GM12878 (cell line): ENCODE measurements at regions not wholly inside any gene's neighbourhood (a gene's known extent, or its start where the extent isn't known, plus 50 kb on each side); places are given as distances from the start of the nearest gene placed in this dataset.

Source experiments
- EED ChIP-seq: sonication (generic); IDR thresholded peaks from 2 replicates; pipeline ENCODE4 v1.6.1; 2016; ENCODE audit warnings: antibody characterized with exemption, low read depth
- NFYA ChIP-seq: IDR thresholded peaks from 2 replicates; pipeline ENCODE4 v1.6.1; 2011; ENCODE audit warnings: low read depth, mild to moderate bottlenecking, low read length, improper control_type of control experiment, borderline replicate concordance
- POLR2A ChIP-seq: IDR thresholded peaks from 2 replicates; pipeline ENCODE4 v1.6.1; 2011; ENCODE audit warnings: low read depth, mild to moderate bottlenecking, low read length
- SIN3A ChIP-seq: IDR thresholded peaks from 2 replicates; pipeline ENCODE4 v1.6.1; 2012; ENCODE audit warnings: low read depth, low read length, improper control_type of control experiment
- TAF1 ChIP-seq: IDR thresholded peaks from 2 replicates; pipeline ENCODE4 v1.6.1; 2011; ENCODE audit warnings: mild to moderate bottlenecking, low read depth, low read length, borderline replicate concordance
- TF ChIP-seq, protein P1 (sequence below): fragments of 450-650 bp; IDR thresholded peaks from 2 replicates; pipeline ENCODE4 v1.6.1; 2017; ENCODE audit warnings: mild to moderate bottlenecking, moderate library complexity
- TF ChIP-seq, protein P2 (sequence below), 3 experiments: IDR thresholded peaks in 2 of 3; conservative IDR thresholded peaks in 1 of 3; 2 replicates each; pipeline ENCODE4 v1.5.1; 2011; ENCODE audit warnings: low read depth in 3 of 3, low read length in 3 of 3, mild to moderate bottlenecking in 3 of 3, control low read depth in 2 of 3, moderate library complexity in 2 of 3, inconsistent platforms in 1 of 3, mixed read lengths in 1 of 3; ENCODE audit not compliant: control insufficient read depth in 2 of 3, insufficient read depth in 1 of 3; ENCODE audit errors: extremely low read depth in 1 of 3

DNA sequence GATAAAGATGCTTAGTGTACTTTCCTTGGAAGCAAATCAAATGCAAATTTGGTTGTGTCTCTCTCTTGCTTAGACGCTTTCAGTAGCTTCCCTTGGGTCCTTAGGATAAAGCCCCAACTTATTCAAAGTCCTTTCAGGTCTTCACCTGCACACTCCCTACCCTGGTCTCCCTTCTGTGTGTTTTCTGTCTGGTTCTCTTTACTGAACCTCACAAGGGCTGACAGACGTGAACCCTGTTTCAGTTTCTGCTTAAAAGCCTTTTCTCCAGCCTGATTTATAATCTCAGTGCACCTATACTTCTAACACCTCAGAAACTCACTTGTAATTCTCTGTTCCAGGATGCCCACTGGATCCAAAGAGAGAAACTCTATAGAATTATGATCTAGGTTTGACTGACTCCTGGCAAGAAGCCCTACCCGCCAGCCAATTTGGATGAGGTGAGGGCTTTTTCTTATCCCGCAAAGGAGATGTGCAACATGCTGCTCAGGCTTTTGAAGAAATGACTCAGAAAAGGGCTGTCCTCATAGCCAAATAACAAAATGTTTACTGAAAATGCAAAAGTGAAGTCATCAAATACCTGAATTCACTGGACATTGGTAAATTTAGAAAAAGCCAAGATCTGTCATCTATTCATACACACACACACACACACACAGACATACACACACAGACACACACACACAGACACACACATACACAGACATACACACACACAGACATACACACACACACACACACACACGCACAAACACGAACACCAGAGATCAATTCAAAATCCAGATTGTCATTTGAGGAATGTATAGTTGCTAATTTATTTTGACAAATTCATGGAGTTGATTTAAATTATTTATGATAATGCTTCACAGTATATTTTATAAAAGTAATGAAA lies 102.4 kb upstream of the EOMES start:
- TF ChIP-seq EED (no peak), TAF1 (no peak), POLR2A (no peak), NFYA (no peak), SIN3A (no peak)
- TF ChIP-seq, protein P1, sequence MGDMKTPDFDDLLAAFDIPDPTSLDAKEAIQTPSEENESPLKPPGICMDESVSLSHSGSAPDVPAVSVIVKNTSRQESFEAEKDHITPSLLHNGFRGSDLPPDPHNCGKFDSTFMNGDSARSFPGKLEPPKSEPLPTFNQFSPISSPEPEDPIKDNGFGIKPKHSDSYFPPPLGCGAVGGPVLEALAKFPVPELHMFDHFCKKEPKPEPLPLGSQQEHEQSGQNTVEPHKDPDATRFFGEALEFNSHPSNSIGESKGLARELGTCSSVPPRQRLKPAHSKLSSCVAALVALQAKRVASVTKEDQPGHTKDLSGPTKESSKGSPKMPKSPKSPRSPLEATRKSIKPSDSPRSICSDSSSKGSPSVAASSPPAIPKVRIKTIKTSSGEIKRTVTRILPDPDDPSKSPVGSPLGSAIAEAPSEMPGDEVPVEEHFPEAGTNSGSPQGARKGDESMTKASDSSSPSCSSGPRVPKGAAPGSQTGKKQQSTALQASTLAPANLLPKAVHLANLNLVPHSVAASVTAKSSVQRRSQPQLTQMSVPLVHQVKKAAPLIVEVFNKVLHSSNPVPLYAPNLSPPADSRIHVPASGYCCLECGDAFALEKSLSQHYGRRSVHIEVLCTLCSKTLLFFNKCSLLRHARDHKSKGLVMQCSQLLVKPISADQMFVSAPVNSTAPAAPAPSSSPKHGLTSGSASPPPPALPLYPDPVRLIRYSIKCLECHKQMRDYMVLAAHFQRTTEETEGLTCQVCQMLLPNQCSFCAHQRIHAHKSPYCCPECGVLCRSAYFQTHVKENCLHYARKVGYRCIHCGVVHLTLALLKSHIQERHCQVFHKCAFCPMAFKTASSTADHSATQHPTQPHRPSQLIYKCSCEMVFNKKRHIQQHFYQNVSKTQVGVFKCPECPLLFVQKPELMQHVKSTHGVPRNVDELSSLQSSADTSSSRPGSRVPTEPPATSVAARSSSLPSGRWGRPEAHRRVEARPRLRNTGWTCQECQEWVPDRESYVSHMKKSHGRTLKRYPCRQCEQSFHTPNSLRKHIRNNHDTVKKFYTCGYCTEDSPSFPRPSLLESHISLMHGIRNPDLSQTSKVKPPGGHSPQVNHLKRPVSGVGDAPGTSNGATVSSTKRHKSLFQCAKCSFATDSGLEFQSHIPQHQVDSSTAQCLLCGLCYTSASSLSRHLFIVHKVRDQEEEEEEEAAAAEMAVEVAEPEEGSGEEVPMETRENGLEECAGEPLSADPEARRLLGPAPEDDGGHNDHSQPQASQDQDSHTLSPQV, result no peak
- TF ChIP-seq, protein P2, sequence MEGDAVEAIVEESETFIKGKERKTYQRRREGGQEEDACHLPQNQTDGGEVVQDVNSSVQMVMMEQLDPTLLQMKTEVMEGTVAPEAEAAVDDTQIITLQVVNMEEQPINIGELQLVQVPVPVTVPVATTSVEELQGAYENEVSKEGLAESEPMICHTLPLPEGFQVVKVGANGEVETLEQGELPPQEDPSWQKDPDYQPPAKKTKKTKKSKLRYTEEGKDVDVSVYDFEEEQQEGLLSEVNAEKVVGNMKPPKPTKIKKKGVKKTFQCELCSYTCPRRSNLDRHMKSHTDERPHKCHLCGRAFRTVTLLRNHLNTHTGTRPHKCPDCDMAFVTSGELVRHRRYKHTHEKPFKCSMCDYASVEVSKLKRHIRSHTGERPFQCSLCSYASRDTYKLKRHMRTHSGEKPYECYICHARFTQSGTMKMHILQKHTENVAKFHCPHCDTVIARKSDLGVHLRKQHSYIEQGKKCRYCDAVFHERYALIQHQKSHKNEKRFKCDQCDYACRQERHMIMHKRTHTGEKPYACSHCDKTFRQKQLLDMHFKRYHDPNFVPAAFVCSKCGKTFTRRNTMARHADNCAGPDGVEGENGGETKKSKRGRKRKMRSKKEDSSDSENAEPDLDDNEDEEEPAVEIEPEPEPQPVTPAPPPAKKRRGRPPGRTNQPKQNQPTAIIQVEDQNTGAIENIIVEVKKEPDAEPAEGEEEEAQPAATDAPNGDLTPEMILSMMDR (IDR thresholded peaks at IDR 0.05 in 2 of 3, conservative IDR thresholded peaks at IDR 0.05 in 1 of 3; ENCODE audit: control insufficient read depth in 2 of 3, extremely low read depth in 1 of 3, insufficient read depth in 1 of 3, low read depth in 3 of 3, low read length in 3 of 3), result no peak
